Activated CD4-positive, alpha-beta T cell treated with anti-CD3 and anti-CD28 coated beads for 36 hours (primary cell): ENCODE measurements at regions not wholly inside any gene's neighbourhood (a gene's known extent, or its start where the extent isn't known, plus 50 kb on each side); places are given as distances from the start of the nearest gene placed in this dataset.

Experiments used
- ATAC-seq: fragments of 200-7000 bp; cut with Tn5 transposase; one replicate; pipeline ENCODE4 v1.10.0; 2021; ENCODE audit warnings: mild to moderate bottlenecking, moderate library complexity
- CTCF ChIA-PET: fragments of 350-600 bp; sonication (Branson Sonifier 250); formaldehyde crosslinking; loops from one replicate; lab custom pipeline; 2021; ENCODE audit warnings: antibody characterized with exemption; lab: Charles Lee
- POLR2A ChIA-PET: fragments of 350-600 bp; sonication (Branson Sonifier 250); formaldehyde crosslinking; loops from one replicate; lab custom pipeline; 2021; ENCODE audit warnings: antibody characterized with exemption, inconsistent platforms; lab: Charles Lee
- DNase-seq: peaks from one replicate; pipeline ENCODE4 v3.0.0-alpha.2; 2020
- H3K27ac Mint-ChIP-seq: one replicate; pipeline ENCODE4 v1.8.0; 2021; ENCODE audit warnings: mixed read lengths
- H3K27me3 Mint-ChIP-seq: one replicate; pipeline ENCODE4 v1.8.0; 2021; ENCODE audit warnings: mixed read lengths
- H3K36me3 Mint-ChIP-seq: one replicate; pipeline ENCODE4 v1.8.0; 2021; ENCODE audit warnings: low read depth, mixed read lengths
- H3K4me1 Mint-ChIP-seq: one replicate; pipeline ENCODE4 v1.8.0; 2021; ENCODE audit warnings: mixed read lengths
- H3K4me3 Mint-ChIP-seq: one replicate; pipeline ENCODE4 v1.8.0; 2021; ENCODE audit warnings: mild to moderate bottlenecking, moderate library complexity, mixed read lengths
- H3K9me3 Mint-ChIP-seq: one replicate; pipeline ENCODE4 v1.8.0; 2021; ENCODE audit warnings: low read depth, mixed read lengths
- intact Hi-C, 2 experiments: fragments of 100-400 bp; cut with DNase I in 1 of 2; cut with micrococcal nuclease in 1 of 2; formaldehyde crosslinking; loops; one replicate each; pipeline versions ENCODE4 v1.14.2 to v1.15.1; 2022 to 2024; cut with DNase I, micrococcal nuclease

DNA sequence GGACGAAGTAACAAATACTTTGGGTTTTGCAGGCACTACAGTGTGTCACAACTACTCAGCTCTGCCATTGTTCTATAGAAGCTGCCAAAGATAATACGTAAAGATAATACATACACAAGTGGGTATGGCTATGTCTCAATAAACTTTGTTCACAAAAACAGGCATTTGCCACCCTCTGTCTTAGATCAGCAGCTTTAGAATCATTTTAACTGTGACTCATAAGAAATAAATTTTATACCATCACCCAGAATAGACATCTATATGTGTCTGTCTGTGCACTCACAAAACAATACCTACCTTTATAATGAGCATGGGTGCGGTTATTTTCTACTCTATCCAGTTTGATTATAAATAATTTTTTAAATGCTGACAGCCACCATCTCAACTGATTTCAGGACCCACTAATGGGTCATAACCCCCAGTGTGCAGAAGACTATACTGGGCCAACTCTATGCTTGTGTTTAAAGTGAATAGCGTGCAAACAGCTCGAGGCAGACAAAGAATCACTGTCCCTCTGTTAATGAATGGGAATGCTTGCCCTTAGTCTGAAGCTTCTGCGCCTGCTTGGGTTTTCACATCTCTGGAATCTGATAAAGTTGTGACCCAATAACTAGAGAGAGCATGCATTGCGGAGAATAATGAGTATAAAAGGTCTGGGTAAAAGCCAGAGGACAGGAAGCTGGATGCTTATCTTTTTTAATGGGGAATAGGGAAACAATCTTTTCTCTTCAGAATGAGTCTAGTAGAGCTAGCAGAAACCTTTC, 216.2 kb downstream of the PLPP3 start:
- H3K27ac Mint-ChIP-seq: no peak overlapping the region
- DNase-seq (no peak), ATAC-seq (no peak)
- no peaks in the 10 kb centered on the region for H3K4me1 Mint-ChIP-seq
- POLR2A ChIA-PET: no interaction called here
- CTCF ChIA-PET: no interaction called here
- H3K27me3 Mint-ChIP-seq: no peaks in the 10 kb centered on the region
- no peaks in the 10 kb centered on the region for H3K9me3 Mint-ChIP-seq
- H3K4me3 Mint-ChIP-seq: no peak overlapping the region
- H3K36me3 Mint-ChIP-seq: no peaks in the 10 kb centered on the region
- intact Hi-C loops: no loop called here

DNA sequence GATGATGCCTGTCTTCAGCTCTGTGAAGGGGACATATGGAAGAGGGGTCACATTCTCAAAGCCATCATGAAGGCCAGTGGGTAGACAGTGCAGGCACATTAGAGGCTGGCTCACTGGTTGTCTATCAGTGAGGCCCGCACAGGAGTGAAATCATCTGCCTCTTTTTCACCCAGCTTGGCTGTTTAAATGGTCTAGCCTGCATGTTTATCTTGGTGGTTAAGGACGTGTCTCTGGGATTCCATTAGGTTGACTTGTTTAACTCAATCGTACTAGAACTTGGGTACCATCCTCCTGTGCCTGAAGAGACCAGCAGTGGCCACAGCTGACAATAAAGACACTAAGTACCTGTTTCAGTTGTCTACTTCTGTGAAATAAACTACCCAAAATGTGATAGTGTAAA, 219.3 kb downstream of the PLPP3 start:
- Mint-ChIP-seq H3K4me3 (no peak overlapping the region), H3K27ac (no peak overlapping the region), H3K27me3 (peaks cover 1% of the 10 kb centered on the region), H3K9me3 (no peaks in the 10 kb centered on the region), H3K4me1 (no peaks in the 10 kb centered on the region), H3K36me3 (no peaks in the 10 kb centered on the region)
- ATAC-seq (no peak), DNase-seq (no peak)
- intact Hi-C loops: no loop called here
- ChIA-PET CTCF (no interaction called here), POLR2A (no interaction called here)

DNA sequence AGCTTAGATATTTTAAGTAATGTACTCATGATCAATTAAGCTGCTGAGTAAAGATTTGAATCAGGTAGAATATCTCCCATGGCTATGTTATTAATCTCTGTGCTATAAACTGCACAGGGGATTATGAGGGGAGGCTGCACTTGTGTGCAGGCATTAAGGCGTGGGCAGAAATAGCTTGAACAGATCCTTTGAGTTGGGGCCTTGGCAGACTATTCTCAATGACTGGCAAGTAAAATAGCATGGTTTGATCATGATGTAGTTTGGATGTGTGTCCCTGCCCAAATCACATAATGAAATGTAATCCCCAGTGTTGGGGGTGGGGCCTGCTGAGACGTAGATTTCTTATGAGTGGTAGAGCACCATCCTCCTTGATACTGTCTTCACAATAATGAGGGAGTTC, 220.3 kb downstream of the PLPP3 start:
- Mint-ChIP-seq H3K4me3 (no peak overlapping the region), H3K27ac (no peak overlapping the region), H3K36me3 (no peaks in the 10 kb centered on the region), H3K4me1 (no peaks in the 10 kb centered on the region), H3K9me3 (no peaks in the 10 kb centered on the region), H3K27me3 (peaks cover 1% of the 10 kb centered on the region)
- ChIA-PET CTCF (no interaction called here), POLR2A (no interaction called here)
- ATAC-seq (no peak), DNase-seq (no peak)
- intact Hi-C loops: no loop called here

DNA sequence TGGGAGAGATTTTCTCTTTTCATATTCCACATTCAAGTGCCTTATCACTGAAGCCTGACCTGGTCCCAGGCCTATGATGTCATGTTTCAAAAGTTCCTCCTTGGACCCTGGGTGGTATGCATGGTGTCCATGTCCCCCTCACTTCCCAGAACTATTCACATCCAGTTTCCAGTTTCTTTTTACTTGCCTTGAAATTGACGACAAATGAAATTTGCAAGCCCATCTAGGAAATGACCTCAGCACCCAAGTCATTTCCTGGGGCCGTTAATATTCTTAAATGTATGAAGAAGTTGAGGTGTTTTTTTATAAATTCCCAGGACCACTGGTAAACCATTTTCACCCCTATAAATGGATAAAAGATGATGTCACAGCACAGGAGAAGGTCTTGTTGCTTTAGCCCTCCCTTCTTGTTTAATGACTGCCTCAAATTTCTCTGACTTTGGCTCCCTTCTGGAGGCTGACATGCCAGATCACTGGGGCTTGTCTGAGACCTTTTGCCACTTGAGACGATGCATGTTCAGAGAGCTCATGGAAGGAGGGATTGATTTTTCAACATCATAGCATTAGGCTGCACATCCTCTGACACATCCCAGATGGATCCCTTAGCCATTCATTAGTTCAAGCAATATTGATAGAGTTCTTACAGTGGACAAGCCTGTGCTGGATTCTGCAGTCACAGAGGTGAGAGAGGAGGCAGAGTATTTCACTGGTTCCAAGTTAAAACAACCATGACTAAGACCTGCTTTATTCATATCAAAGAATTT, 221.3 kb downstream of the PLPP3 start:
- H3K4me3 Mint-ChIP-seq: no peak overlapping the region
- H3K9me3 Mint-ChIP-seq: no peaks in the 10 kb centered on the region

DNA sequence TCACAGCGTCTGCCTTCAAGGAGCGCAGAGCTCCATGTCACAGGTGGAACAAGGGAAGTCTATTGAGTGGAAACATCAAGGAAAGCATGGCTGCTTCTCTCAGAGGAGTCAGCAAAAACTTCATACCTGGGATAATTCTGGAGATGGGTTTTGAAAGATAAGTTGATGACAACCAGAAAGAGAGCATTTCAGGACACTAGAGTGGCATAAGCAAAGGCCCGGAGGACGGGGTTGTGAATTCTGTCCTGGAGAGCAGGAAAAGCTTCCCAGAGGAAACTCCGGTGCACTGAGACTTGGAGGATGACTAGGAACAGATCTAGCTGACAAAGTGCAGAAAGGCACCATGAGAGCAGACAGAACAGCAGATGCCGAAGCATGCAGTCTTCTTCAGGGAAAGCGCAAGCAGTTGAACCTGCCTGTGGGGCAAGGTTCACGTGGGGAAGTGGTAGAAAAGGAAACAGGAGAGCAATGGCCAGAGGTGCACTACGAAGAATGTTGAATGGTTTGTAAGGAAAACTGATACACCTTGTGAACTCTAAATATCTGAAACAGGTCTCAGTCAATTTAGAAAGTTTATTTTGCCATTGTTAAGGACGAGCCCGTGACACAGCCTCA, 222.9 kb downstream of the PLPP3 start:
- DNase-seq: no peak

More for the DNA sequence above, 221.3 kb downstream of the PLPP3 start:
- no peak for DNase-seq
- ChIA-PET POLR2A (no interaction called here), CTCF (no interaction called here)
- Mint-ChIP-seq H3K27me3 (peaks cover 1% of the 10 kb centered on the region), H3K36me3 (no peaks in the 10 kb centered on the region), H3K4me1 (no peaks in the 10 kb centered on the region), H3K27ac (no peak overlapping the region)
- intact Hi-C loops: no loop called here
- ATAC-seq: no peak

DNA sequence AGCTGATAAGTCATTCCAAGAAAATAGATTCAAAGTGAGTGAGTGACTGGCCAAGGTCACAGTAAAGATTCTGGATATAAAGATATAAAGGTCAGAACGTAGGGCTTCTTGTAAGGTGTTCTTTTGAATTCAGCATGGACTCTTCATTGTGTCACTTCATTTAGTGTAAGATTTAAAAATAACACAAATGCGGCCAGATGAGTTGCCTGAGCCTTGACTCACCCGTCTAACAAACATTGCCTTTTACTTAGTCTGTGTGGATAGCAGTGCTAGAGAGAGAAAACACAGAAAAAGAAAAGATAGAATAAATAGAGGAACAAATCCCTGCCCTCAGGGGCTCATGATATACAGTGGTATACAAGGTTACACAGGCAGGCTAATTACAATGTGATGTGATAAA, 223.4 kb downstream of the PLPP3 start:
- no peak for ATAC-seq
- peaks cover 1% of the 10 kb centered on the region for H3K27me3 Mint-ChIP-seq
- intact Hi-C loops: no loop called here
- ChIA-PET POLR2A (no interaction called here), CTCF (interaction anchor here (1.8 kb wide), 1 partner anchor 10 kb away, joined by 4 read pairs; no protein-coding TSS in a partner anchor)
- no peaks in the 10 kb centered on the region for H3K4me1 Mint-ChIP-seq
- H3K9me3 Mint-ChIP-seq: no peaks in the 10 kb centered on the region
- H3K4me3 Mint-ChIP-seq: no peak overlapping the region
- DNase-seq: no peak
- H3K36me3 Mint-ChIP-seq: no peaks in the 10 kb centered on the region
- H3K27ac Mint-ChIP-seq: no peak overlapping the region

More for the DNA sequence above, 222.9 kb downstream of the PLPP3 start:
- CTCF ChIA-PET: no interaction called here
- Mint-ChIP-seq H3K4me3 (no peak overlapping the region), H3K36me3 (no peaks in the 10 kb centered on the region), H3K4me1 (no peaks in the 10 kb centered on the region), H3K27me3 (peaks cover 1% of the 10 kb centered on the region), H3K9me3 (no peaks in the 10 kb centered on the region), H3K27ac (no peak overlapping the region)
- intact Hi-C loops: no loop called here
- POLR2A ChIA-PET: no interaction called here
- ATAC-seq: no peak

DNA sequence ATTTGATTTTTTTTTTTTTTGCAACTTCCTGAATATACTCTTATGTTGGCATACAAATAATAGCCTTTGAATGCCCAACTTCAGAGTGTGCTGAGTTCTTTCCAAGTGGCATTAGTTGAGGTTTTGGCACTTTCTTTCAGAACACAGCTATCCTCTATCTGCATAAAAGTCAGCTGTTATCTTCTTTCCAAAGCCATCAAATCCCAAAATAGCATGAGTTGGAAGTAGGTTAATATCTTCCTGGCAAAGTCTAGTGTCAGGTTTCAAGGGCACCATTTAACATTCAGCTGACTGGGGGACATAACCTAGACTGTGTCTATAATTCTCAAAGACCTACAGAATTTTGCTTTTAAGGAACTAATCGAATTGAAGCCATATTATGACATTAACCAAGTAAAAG, 223.9 kb downstream of the PLPP3 start:
- DNase-seq: no peak
- H3K9me3 Mint-ChIP-seq: no peaks in the 10 kb centered on the region
- H3K27me3 Mint-ChIP-seq: peaks cover 1% of the 10 kb centered on the region
- no peak overlapping the region for H3K27ac Mint-ChIP-seq
- POLR2A ChIA-PET: no interaction called here
- CTCF ChIA-PET: interaction anchor here (1.8 kb wide), 1 partner anchor 10 kb away, joined by 4 read pairs; no protein-coding TSS in a partner anchor
- H3K4me1 Mint-ChIP-seq: no peaks in the 10 kb centered on the region
- intact Hi-C loops: no loop called here
- H3K4me3 Mint-ChIP-seq: no peak overlapping the region
- H3K36me3 Mint-ChIP-seq: no peaks in the 10 kb centered on the region
- no peak for ATAC-seq

DNA sequence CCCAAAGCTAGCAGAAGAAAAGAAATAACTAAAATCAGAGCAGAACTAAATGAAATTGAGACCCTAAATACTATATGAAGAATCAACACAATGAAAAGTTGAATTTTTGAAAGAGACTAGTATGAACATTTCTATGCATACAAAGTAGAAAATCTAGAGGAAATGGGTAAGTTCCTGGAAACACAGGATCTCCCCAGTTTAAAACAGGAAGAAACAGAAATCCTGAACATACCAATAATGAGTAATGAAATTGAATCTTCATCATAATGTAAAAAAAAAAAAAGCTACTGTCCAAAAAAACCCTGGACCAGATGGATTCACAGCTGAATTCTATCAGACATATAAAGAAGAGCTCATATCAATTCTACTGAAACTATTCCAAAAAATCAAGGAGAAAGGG, 233.5 kb downstream of the PLPP3 start:
- H3K36me3 Mint-ChIP-seq: no peaks in the 10 kb centered on the region
- ChIA-PET POLR2A (no interaction called here), CTCF (interaction anchor here (1.5 kb wide), 1 partner anchor 9 kb away, joined by 4 read pairs; no protein-coding TSS in a partner anchor)
- DNase-seq (no peak), ATAC-seq (no peak)
- H3K4me1 Mint-ChIP-seq: no peaks in the 10 kb centered on the region
- H3K9me3 Mint-ChIP-seq: peaks cover 12% of the 10 kb centered on the region
- H3K27me3 Mint-ChIP-seq: peaks cover 1% of the 10 kb centered on the region
- no peak overlapping the region for H3K4me3 Mint-ChIP-seq
- intact Hi-C loops: no loop called here
- no peak overlapping the region for H3K27ac Mint-ChIP-seq

DNA sequence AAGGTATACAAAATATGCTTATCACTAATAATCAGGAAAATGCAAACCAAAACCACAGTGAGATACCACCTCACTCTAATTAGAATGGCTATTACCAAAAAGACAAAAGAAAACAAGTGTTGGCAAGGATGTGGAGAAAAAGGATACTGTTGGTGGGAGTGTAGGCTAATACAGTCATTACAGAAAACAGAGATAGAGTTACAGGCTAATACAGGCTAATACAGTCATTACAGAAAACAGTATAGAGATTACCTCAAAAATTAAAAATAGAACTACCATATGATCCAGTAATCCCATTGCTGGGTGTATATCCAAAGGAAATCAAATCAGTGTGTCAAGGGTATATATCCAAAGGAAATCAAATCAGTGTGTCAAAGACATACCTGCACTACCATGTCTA, 238.4 kb downstream of the PLPP3 start:
- Mint-ChIP-seq H3K27ac (no peak overlapping the region), H3K36me3 (no peaks in the 10 kb centered on the region), H3K9me3 (peaks cover 8% of the 10 kb centered on the region), H3K4me1 (no peaks in the 10 kb centered on the region), H3K4me3 (no peak overlapping the region), H3K27me3 (peaks cover 2% of the 10 kb centered on the region)
- no peak for DNase-seq
- intact Hi-C loops: no loop called here
- POLR2A ChIA-PET: no interaction called here
- CTCF ChIA-PET: no interaction called here
- ATAC-seq: no peak

DNA sequence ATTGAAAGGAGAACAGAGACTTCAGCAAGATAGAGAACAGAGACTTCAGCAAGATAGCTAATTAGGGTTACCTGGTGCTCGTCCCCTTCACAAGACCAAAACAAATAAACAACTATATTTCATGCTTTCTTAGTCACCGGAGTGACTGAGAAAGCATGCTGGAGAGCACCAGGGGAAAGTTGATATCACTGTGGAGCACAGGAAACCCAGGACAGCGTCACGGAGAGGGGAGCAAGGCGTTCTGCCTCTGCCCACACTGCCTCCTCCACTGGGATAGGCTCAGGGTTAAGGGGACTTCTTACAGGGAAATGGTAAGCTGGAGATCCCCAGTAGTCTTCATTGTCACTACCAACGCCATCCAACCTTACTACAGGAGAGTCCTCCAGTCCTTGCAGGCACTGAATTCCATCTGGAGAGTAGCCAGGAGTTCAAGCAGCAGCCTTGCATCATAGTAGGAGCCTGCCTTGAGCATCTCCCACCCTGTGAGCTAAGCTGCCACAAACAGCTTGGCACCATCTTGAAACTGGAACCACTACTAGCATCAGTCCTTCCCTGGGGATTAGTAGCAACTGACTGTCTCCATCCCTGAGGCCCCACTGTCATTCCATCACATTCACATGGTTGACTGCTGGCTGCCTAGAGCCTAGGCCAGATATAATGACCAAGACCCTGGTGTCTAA, 239.4 kb downstream of the PLPP3 start:
- CTCF ChIA-PET: no interaction called here
- Mint-ChIP-seq H3K4me1 (no peaks in the 10 kb centered on the region), H3K36me3 (no peaks in the 10 kb centered on the region), H3K27ac (no peak overlapping the region), H3K27me3 (peaks cover 2% of the 10 kb centered on the region), H3K4me3 (no peak overlapping the region), H3K9me3 (peaks cover 8% of the 10 kb centered on the region)
- DNase-seq (no peak), ATAC-seq (no peak)
- POLR2A ChIA-PET: no interaction called here
- intact Hi-C loops: no loop called here

DNA sequence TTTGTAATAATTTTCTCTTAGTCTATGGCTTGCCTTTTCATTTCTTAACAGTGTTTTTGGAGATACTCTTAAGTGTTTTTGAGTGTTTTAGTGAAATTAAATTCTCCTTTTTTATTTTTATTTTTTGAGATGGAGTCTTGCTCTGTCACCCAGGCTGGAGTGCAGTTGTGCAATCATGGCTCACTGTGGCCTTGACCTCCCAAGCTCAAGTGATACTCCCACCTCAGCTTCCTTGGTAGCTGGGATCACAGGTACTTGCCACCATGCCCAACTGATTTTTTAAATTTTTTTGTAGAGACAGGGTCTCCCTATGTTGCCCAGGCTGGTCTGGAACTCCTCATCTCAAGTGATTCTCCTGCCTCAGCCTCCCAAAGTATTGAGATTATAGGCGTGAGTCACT, 240.3 kb downstream of the PLPP3 start:
- ChIA-PET POLR2A (no interaction called here), CTCF (no interaction called here)
- intact Hi-C loops: no loop called here
- H3K27ac Mint-ChIP-seq: no peak overlapping the region
- peaks cover 2% of the 10 kb centered on the region for H3K27me3 Mint-ChIP-seq
- ATAC-seq (no peak), DNase-seq (no peak)
- no peaks in the 10 kb centered on the region for H3K4me1 Mint-ChIP-seq
- no peaks in the 10 kb centered on the region for H3K36me3 Mint-ChIP-seq
- no peak overlapping the region for H3K4me3 Mint-ChIP-seq
- peaks cover 2% of the 10 kb centered on the region for H3K9me3 Mint-ChIP-seq
